Right lobe of liver (tissue), 6 donors: ENCODE measurements at regions not wholly inside any gene's neighbourhood (a gene's known extent, or its start where the extent isn't known, plus 50 kb on each side); places are given as distances from the start of the nearest gene placed in this dataset.
"Not testable (repeated sequence)": the region's sequence is repeated elsewhere in the genome, so short reads cannot be mapped to it uniquely, and the experiment has no call there.

ENCODE experiments used
- ATAC-seq, 4 donors: fragments of 200-7000 bp; cut with Tn5 transposase; one replicate each; pipeline ENCODE4 v1.9.1; 2020; ENCODE audit warnings: mild to moderate bottlenecking in 4 of 4, moderate library complexity in 4 of 4
- DNase-seq, 3 donors: peaks; one replicate each; pipeline ENCODE4 v3.0.0-alpha.2; 2020
- H3K27ac ChIP-seq, 3 donors: fragments of 200-600 bp; one replicate each; pipeline ENCODE4 v1.8.0; 2022
- H3K27me3 ChIP-seq, 2 donors: fragments of 200-600 bp; one replicate each; pipeline ENCODE4 v1.8.0; 2022
- H3K36me3 ChIP-seq, 4 donors: fragments of 200-600 bp; sonication (generic) in 1 of 4; one replicate each; pipeline versions ENCODE4 v1.5.1 to v1.8.0; 2017 to 2022; ENCODE audit warnings: control low read depth in 1 of 4
- H3K4me1 ChIP-seq, 4 donors: fragments of 200-600 bp; sonication (generic) in 1 of 4; one replicate each; pipeline versions ENCODE4 v1.5.1 to v1.8.0; 2017 to 2022; ENCODE audit warnings: control low read depth in 1 of 4
- H3K4me3 ChIP-seq, 3 donors: fragments of 200-600 bp; one replicate each; pipeline ENCODE4 v1.8.0; 2022
- H3K9me3 ChIP-seq, 4 donors: fragments of 200-600 bp; sonication (generic) in 1 of 4; one replicate each; pipeline versions ENCODE4 v1.5.1 to v1.8.0; 2017 to 2022; ENCODE audit warnings: control low read depth in 1 of 4
- CTCF ChIP-seq, 4 donors: fragments of 200-600 bp in 3 of 4; fragments of 450-650 bp in 1 of 4; IDR thresholded peaks; one replicate each; pipeline versions ENCODE4 v1.5.1 to v1.8.0; 2016 to 2022; ENCODE audit warnings: antibody characterized with exemption in 4 of 4, mild to moderate bottlenecking in 2 of 4
- POLR2A ChIP-seq: fragments of 450-650 bp; IDR thresholded peaks from one replicate; pipeline ENCODE4 v1.6.1; 2017; ENCODE audit warnings: antibody characterized with exemption, mild to moderate bottlenecking
- WGBS: methylation state at CpG from one replicate; pipeline ENCODE4 v1.1.6; 2018; ENCODE audit warnings: low coverage, low lambda C conversion rate; ENCODE audit not compliant: insufficient coverage; ENCODE audit errors: missing lambda C conversion rate; 5-methylcytosine and 5-hydroxymethylcytosine counted together
- intact Hi-C, 2 donors: fragments of 100-400 bp; cut with DNase I; formaldehyde crosslinking; loops; one replicate each; pipeline versions ENCODE4 v1.11.2 to v1.14.1; 2022
- donor health status: DM: no; HTN: yes; CAD: no.
- donor health status: DM: no; HTN: no; CAD: no.
- donor health status: DM: no; HTN: no; CAD: no.
- donor health status: DM: no; HTN: yes; CAD: no.
- donor health status: DM: no; HTN: yes; CAD: no.

- Histone ChIP-seq H3K36me3 (no peaks in the 10 kb centered on the region), H3K9me3 (no peaks in the 10 kb centered on the region), H3K27me3 (no peaks in the 10 kb centered on the region), H3K4me1 (no peaks in the 10 kb centered on the region), H3K27ac (no peak overlapping the region), H3K4me3 (no peak overlapping the region)
- no peak for TF ChIP-seq POLR2A
- TF ChIP-seq CTCF (IDR thresholded peaks at IDR 0.05) = no peak
- no peak for ATAC-seq
- WGBS = 60% methylated on average over 2 of the region's 13 CpGs
- intact Hi-C loops = no loop called here
- no peak for DNase-seq
Observed at GRCh38 chr4:67282749-67283148, 262.6 kb downstream of the CENPC start.

DNA sequence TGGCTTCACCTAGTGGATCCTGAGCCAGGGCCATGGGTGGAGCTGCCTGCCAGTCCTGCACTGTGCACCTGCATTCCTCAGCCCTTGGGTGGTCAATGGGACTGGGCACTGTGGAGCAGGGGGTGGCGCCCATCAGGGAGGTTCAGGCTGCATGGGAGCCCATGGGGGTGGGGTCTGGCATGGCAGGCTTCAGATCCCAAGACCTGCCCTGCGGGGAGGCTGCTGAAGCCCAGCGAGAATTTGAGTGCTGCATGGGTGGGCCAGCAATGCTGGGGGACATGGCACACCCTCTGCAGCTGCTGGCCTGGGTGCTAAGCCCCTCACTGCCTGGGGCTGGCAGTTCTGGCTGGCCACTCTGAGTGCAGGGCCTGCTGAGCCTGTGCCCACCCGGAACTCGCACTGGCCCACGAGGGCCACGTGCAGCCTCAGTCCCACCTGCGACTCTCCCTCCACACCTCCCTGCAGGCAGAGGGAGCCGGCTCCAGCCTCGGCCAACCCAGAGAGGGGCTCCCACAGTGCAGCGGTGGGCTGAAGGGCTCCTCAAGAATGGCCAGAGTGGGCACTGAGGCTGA lies 270.0 kb downstream of the CENPC start:
- no CpG with 5 or more reads among the region's 11 CpGs for WGBS
- intact Hi-C loops = no loop called here
- Histone ChIP-seq H3K27me3 (no peaks in the 10 kb centered on the region), H3K4me1 (no peaks in the 10 kb centered on the region), H3K9me3 (no peaks in the 10 kb centered on the region), H3K27ac (no peak overlapping the region), H3K4me3 (no peak overlapping the region), H3K36me3 (no peaks in the 10 kb centered on the region)
- ATAC-seq (peak in 1 of 4 donors; percentile 34), DNase-seq (no peak)
- no peak for TF ChIP-seq POLR2A
- TF ChIP-seq CTCF (IDR thresholded peaks at IDR 0.05) = no peak

- WGBS = 56% methylated on average over 3 of the region's 3 CpGs
- DNase-seq, H3K4me1 ChIP-seq, intact Hi-C loops, ATAC-seq, H3K4me3 ChIP-seq, H3K36me3 ChIP-seq, H3K27me3 ChIP-seq, H3K9me3 ChIP-seq, H3K27ac ChIP-seq: not testable (repeated sequence)
Observed at GRCh38 chr4:67274671-67275070, 270.6 kb downstream of the CENPC start.

DNA sequence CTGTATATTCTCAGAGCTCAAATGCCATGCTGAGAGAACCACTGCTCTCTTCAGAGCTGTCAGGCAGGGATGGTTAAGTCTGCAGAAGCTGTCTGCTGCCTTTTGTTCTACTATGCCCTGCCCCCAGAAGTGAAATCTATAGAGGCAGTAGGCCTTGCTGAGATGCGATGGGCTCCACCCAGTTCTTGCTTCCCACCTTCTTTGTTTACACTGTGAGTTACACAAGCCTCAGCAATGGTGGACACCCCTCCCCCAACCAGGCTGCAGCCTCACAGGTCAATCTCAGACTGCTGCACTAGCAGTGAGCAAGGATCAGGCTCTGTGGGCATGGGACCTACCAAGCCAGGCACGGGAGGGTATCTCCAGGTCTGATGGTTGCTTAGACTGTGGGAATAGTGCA lies 271.6 kb downstream of the CENPC start:
- DNase-seq (no peak), ATAC-seq (no peak)
- Histone ChIP-seq H3K4me3 (no peak overlapping the region), H3K4me1 (no peaks in the 10 kb centered on the region), H3K27me3 (no peaks in the 10 kb centered on the region), H3K9me3 (no peaks in the 10 kb centered on the region), H3K36me3 (no peaks in the 10 kb centered on the region), H3K27ac (no peak overlapping the region)
- TF ChIP-seq CTCF (IDR thresholded peaks at IDR 0.05) (no peak), POLR2A (no peak)
- 14% methylated on average over 1 of the region's 2 CpGs for WGBS
- intact Hi-C loops = no loop called here

- H3K4me3 ChIP-seq = no peak overlapping the region
- DNase-seq (no peak), ATAC-seq (no peak)
- WGBS = 33% methylated on average over 1 of the region's 1 CpG
- H3K27me3 ChIP-seq = no peaks in the 10 kb centered on the region
- TF ChIP-seq CTCF (IDR thresholded peaks at IDR 0.05) = no peak
- no peak for TF ChIP-seq POLR2A
- no peaks in the 10 kb centered on the region for H3K9me3 ChIP-seq
- intact Hi-C loops = no loop called here
- no peaks in the 10 kb centered on the region for H3K4me1 ChIP-seq
- H3K36me3 ChIP-seq = no peaks in the 10 kb centered on the region
- no peak overlapping the region for H3K27ac ChIP-seq
Observed at GRCh38 chr4:67261971-67262370, 283.3 kb downstream of the CENPC start.
